ENCODE measurements at regions not wholly inside any gene's neighbourhood (a gene's known extent, or its start where the extent isn't known, plus 50 kb on each side); places are given as distances from the start of the nearest gene placed in this dataset.
"Not testable (repeated sequence)": the region's sequence is repeated elsewhere in the genome, so short reads cannot be mapped to it uniquely, and the experiment has no call there.

- FAIRE-seq (no peak), DNase-seq (ENCODE audit: extremely low spot score, insufficient read length, low read depth) (no peak)
These were observed 102.4 kb upstream of the THUMPD2 start for GRCh38 chr2:39881494-39881893.

DNA sequence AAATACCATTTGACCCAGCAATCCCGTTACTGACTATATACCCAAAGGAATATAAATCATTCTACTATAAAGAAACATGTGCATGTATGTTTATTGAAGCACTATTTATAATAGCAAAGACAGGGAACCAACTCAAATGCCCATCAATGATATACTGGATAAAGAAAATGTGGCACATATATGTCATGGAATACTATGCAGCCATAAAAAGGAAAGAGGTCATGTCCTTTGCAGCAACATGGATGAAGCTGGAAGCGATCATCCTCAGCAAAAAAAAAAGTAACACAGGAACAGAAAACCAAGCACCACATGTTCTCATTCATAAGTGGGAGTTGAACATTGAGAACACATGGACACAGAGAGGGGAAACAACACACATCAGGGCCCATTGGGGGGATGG is 99.9 kb upstream of the THUMPD2 start:
- DNase-seq (ENCODE audit: extremely low spot score, insufficient read length, low read depth); FAIRE-seq: not testable (repeated sequence)

- no peak for DNase-seq (ENCODE audit: extremely low spot score, insufficient read length, low read depth)
- FAIRE-seq, result no peak
These were observed 96.8 kb upstream of the THUMPD2 start for GRCh38 chr2:39875914-39876267.

- no peak for FAIRE-seq
- no peak for DNase-seq (ENCODE audit: extremely low spot score, insufficient read length, low read depth)
These were observed 96.3 kb upstream of the THUMPD2 start for GRCh38 chr2:39875182-39875913.

GRCh38 chr2:39874236-39874635 is 95.2 kb upstream of the THUMPD2 start:
- DNase-seq (ENCODE audit: extremely low spot score, insufficient read length, low read depth), result no peak
- FAIRE-seq, result no peak

- DNase-seq (ENCODE audit: extremely low spot score, insufficient read length, low read depth), result no peak
- FAIRE-seq, result no peak
These were observed 94.5 kb upstream of the THUMPD2 start for GRCh38 chr2:39873586-39873985.

- no peak for FAIRE-seq
- DNase-seq (ENCODE audit: extremely low spot score, insufficient read length, low read depth), result no peak
These were observed 93.7 kb upstream of the THUMPD2 start for GRCh38 chr2:39872748-39873147.

DNA sequence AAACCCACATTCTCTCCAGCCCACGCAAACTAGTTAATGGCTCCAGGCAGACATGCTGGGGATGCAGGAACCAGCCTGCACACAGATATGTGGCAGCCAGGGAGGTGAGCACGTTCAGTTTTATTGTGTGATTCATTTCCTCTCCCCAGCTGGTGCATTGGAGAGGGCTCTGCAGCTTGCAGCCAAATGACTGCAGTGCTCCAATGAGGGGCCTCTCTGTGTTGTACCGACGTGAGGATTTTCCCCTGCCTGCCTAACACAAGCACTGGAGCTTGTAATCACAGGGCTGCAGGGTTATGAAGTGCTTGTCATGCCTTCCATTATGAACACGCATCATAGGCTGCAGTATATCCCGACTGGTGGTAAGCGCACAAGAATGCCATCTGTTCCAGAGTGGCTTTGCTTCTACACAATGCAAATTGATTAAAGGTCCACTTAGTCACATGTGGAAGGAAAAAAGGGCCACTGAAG is 92.3 kb upstream of the THUMPD2 start:
- DNase-seq (ENCODE audit: extremely low spot score, insufficient read length, low read depth) (no peak), FAIRE-seq (no peak)

GRCh38 chr2:39870871-39871270 is 91.8 kb upstream of the THUMPD2 start:
- DNase-seq (ENCODE audit: extremely low spot score, insufficient read length, low read depth), result no peak
- no peak for FAIRE-seq

GRCh38 chr2:39867268-39867667 is 88.2 kb upstream of the THUMPD2 start:
- FAIRE-seq, result no peak
- no peak for DNase-seq (ENCODE audit: extremely low spot score, insufficient read length, low read depth)

DNA sequence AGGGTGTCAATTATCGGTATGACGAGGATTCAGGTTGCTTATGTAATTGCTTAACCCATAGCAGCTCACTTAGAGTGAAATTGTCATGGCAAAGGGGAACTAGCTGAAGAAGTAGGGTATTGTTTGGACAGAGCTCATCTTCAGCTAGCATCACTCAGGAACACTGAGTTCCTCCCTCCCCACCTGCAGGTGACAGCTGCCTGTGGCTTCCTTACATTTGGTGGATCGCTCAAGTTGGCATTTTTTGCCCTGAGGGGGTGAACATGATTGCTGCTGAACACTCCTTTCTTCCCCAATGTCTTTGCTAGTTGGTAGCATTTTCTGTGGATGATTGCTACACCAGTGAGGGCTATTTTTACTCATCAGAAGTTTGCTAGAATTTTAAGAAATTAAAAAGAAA is 86.7 kb upstream of the THUMPD2 start:
- FAIRE-seq (no peak), DNase-seq (ENCODE audit: extremely low spot score, insufficient read length, low read depth) (no peak)

GRCh38 chr2:39863672-39864071 is 84.6 kb upstream of the THUMPD2 start:
- not testable (repeated sequence) for DNase-seq (ENCODE audit: extremely low spot score, insufficient read length, low read depth); FAIRE-seq

- no peak for FAIRE-seq
- no peak for DNase-seq (ENCODE audit: extremely low spot score, insufficient read length, low read depth)
These were observed 81.5 kb upstream of the THUMPD2 start for GRCh38 chr2:39860538-39860937.

GRCh38 chr2:39858677-39859076 is 79.6 kb upstream of the THUMPD2 start:
- no peak for DNase-seq (ENCODE audit: extremely low spot score, insufficient read length, low read depth)
- FAIRE-seq, result no peak

DNA sequence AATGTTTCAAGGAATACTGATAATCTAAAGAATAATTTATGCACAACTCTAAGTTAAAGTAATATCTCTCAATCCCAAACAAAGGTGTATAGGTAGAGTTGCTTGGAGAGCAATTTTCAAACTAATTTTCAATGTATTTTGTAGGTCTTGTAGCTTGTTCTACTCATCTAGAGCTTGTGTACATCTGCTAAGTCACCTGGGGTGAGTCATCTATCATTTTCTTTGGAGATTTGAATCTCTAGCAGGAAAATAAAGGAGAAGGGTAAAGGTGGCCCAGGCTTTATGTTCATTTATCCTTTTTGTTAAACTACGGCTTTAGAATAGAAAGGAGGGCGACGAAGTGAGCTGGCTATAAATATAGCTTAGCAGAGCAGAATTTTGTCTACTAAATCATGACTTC is 76.8 kb upstream of the THUMPD2 start:
- FAIRE-seq, result no peak

GRCh38 chr2:39854771-39855170 is 75.7 kb upstream of the THUMPD2 start:
- FAIRE-seq, result no peak
- DNase-seq (ENCODE audit: extremely low spot score, insufficient read length, low read depth), result no peak

More for the DNA sequence above, 76.8 kb upstream of the THUMPD2 start:
- no peak for DNase-seq (ENCODE audit: extremely low spot score, insufficient read length, low read depth)

- DNase-seq (ENCODE audit: extremely low spot score, insufficient read length, low read depth), result no peak
- FAIRE-seq, result no peak
These were observed 73.8 kb upstream of the THUMPD2 start for GRCh38 chr2:39852831-39853230.

DNA sequence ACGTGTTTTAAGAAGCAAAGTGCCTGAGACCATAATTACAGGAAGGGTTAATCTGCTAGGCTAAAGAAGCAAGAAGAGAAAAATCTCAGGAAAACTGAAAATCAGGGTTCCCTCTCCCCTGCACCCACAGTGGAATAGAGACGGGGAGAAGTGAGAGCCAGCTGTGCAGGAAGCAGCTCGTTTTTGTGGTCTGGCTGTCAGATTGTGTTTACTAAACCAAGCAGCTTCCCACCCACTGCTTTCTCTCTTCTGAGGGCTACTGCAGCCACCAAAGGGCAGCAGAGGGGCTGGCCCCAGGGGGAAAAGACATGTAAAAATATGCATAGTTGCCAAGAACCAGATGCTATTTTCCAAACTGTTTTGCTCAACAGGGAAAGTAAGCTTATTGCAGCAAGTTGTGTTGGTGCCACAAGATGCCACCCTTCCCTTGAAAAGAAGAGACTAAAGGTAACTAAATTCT is 72.6 kb upstream of the THUMPD2 start:
- DNase-seq (ENCODE audit: extremely low spot score, insufficient read length, low read depth), result no peak

GRCh38 chr2:39851251-39851650 is 72.2 kb upstream of the THUMPD2 start:
- DNase-seq (ENCODE audit: extremely low spot score, insufficient read length, low read depth) (no peak), FAIRE-seq (no peak)

More for the DNA sequence above, 72.6 kb upstream of the THUMPD2 start:
- FAIRE-seq, result peak; percentile 36

- DNase-seq (ENCODE audit: extremely low spot score, insufficient read length, low read depth), result no peak
- no peak for FAIRE-seq
These were observed 71.0 kb upstream of the THUMPD2 start for GRCh38 chr2:39849982-39850526.

DNA sequence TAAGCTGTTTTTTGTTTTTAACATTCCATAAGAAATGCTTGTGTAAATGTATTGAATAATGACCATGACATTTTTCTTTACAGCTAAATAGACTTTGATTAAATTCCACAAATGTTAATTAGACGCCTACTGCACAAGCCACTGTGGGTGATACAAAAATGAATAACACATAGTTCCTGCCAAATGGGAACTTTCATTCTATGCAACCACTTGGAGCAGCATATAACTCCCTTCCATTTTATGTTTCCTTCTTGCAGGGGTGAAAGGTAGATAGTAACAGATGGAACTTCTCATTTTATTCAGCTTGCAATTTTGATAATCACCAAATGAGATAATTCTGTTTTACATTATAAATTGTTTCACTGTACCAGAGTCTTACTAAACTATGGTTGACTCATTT is 70.0 kb upstream of the THUMPD2 start:
- FAIRE-seq, result no peak
- DNase-seq (ENCODE audit: extremely low spot score, insufficient read length, low read depth), result no peak
